ENCODE measurements at regions not wholly inside any gene's neighbourhood (a gene's known extent, or its start where the extent isn't known, plus 50 kb on each side); places are given as distances from the start of the nearest gene placed in this dataset.
A peak's percentile ranks its signal among the peaks of the same experiment; 100 is the strongest.
"Not testable (repeated sequence)": the region's sequence is repeated elsewhere in the genome, so short reads cannot be mapped to it uniquely, and the experiment has no call there.

DNA sequence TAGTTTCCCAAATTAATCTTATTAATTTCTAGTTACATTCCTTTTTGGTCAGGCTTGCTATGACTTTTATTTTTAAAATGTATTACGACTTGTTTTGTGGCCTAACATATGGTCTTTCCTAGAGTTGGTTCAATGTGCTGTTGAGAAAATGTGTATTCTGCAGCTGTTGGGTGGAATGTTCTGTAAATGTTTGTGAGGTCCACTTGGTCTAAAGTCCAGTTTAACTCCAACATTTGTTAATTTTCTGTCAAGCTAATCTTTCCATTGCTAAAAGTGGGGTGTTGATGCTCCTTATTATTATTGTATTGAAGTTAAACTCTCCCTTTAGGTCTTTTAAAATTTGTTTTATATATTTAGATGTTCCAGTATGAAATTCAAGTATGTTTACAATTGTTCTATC is 1010.8 kb upstream of the EDIL3 start:
- no peak for DNase-seq (ENCODE audit: low read depth, low spot score)

DNA sequence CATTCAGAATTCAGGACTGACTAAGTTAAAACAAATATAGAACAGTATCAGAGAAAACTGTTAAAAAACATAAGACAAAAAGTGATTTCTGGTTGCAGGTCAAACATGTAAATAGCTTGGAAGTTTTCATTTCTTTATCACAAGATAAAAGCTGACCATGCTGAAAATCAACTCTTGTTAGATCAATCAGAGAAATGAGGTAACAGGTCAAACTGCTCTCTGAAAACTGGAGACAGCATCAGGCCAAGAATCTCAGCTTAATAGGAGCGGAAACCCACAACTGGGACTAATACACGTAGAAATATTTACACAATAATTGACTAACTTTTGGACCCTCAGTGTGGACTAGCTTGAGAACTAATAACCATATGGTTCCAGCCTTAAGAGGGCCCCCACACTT is 1012.8 kb upstream of the EDIL3 start:
- DNase-seq (ENCODE audit: low read depth, low spot score), result no peak

DNA sequence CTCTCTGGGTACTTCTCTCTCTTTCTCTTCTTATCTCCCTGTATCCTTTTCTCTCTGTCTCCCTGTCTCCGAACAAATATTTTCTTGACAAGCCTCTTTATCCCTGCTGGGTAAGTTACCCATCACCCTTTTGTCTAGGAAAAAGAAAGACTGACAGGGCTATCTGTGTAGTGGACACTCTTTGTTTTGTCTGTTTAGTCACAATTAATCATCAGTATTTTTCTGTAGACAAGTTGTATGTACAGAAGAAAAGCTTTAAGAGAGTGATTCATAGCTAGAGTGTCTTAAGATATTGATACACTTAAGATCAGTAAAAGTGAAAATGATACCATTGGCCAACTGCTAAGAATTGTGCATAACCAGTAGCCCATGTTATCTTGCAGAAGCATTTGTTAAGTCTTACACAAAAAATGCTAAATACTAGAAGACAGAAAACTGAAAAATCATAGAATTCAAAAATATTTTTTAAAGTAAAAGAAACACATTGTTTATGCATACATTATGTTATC is 1043.8 kb upstream of the EDIL3 start:
- DNase-seq (ENCODE audit: low read depth, low spot score), result no peak

DNA sequence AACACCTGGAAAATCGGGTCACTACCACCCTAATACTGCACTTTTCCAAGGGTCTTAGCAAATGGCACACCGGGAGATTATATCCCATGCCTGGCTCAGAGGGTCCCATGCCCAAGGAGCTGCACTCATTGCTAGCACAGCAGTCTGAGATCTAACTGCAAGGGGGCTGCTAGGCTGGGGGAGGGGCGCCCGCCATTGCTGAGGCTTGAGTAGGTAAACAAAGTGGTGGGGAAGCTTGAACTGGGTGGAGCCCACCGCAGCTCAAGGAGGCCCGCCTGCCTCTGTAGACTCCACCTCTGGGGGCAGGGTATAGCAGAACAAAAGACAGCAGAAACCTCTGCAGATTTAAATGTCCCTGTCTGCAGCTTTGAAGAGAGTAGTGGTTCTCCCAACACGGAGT is 1047.0 kb upstream of the EDIL3 start:
- not testable (repeated sequence) for DNase-seq (ENCODE audit: low read depth, low spot score)

DNA sequence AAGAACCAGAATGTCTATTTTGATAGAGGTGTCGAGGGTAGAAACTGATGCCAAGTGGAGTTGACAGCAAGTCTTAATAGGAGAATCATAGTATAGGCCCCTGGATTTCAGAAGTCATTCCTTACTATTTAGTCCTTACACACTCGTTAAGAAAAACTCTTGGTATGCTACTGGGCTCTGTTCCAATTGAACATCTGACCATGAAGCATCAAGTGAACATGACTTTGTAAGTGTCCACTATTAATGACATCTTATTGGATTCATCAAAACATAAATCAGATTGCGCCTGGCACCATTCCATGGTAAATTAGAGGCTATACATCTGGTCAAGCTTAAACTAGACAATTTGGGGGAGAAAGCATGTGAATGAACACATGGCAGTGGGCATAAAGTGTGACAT is 1056.5 kb upstream of the EDIL3 start:
- peak; percentile 2 for DNase-seq (ENCODE audit: low read depth, low spot score)

DNA sequence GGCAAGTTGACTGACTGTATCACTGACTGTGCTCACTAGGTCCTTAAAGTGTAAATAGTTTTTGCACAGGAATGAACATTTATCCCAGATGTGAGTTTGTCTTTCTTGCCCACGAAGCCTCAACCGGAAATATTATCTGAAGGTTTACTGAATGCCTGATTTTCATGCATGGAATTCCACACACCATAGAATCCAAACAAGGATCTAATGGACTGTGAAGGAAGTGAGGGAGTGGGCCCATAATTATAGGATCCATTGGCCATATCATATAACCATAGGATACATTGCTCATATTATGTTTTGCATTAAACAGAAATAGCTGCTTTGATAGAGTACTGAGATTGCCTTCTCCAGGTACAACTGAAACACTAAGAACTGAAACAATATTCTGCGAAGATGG is 1057.2 kb upstream of the EDIL3 start:
- no peak for DNase-seq (ENCODE audit: low read depth, low spot score)

DNA sequence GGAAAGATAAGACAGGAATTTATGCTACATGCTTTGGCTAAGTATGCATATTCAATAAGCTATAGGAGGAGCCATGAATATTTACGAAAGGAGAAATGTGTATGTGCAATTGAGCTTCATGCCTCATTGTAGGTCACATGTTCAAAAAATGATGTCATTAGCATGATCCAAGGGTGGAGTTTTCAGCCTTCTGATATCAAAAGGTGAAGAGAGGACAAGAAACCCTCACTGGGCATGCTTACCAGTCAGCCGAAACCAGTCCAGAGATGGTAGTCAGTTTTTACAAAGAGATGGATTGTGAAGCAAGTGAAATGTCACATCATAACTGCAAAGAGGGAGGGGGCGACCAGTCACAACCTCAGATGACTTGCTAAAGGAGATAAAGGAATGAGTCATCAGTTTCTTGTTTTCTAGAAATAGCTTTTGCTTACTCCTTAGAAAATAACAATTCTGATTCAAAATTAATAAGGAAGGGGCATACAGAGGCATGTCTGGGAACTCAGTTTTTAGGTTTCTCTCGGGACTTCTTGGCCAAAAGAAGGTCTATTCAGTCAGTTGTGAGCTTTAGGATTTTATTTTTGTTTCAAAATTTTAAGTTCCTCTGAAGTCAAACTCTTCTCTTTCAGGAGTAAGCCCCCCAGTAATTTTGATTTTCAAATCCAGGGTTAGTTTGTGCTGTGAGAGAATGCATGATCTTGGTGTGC is 1067.8 kb upstream of the EDIL3 start:
- DNase-seq (ENCODE audit: low read depth, low spot score), result no peak

DNA sequence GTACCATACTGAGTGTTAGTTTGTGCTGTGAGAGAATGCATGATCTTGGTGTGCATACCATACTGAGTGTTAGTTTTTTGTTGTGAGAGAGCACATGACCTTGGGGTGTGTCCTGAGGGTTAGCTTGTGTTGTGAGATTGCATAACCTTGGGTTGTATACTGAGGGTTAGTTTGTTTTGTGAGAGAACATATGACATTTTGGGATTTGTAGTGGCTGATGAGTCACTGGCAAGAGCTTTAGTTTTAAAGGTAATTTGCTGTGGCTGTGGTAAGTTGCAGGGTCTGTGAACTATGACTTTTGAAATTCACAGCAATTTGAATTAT is 1068.3 kb upstream of the EDIL3 start:
- DNase-seq (ENCODE audit: low read depth, low spot score), result no peak

DNA sequence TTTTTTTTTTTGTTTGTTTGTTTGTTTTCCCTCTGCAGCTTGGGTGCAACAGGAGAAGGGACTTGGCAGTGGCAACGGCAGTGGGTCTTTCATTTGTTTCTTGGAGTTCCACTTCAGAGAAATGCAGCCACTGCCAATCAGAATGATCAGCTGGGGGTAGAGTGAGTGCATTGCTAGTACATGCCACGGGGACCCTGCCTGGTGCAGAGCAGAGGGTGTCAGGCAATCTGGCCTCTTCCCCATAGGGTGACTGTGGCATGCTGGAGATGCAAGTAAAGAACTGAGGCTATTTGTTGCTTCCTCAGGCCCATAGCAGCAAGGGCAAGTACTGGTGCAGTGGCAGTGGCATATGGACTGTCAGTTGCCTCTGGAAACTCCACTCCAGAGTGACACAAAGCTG is 1073.6 kb upstream of the EDIL3 start:
- DNase-seq (ENCODE audit: low read depth, low spot score), result no peak

DNA sequence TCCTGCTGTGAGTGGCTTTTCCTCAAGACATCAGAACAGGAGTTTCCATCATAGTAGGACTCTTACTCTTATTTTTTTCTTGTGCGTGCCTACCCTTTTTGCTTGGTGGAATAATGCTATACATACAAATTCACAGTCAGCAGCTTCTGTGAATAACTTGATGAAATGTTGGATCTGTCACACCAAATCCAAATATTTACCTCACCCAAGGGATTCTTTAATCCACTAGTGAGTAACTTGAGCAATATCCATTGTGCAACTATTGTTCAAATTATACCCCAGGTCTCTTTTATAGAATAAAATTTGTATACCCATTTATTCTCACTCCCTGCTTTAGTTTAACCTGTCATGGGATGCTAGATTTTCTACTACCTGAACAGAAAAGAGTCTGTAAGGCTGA is 1078.3 kb upstream of the EDIL3 start:
- DNase-seq (ENCODE audit: low read depth, low spot score), result no peak

DNA sequence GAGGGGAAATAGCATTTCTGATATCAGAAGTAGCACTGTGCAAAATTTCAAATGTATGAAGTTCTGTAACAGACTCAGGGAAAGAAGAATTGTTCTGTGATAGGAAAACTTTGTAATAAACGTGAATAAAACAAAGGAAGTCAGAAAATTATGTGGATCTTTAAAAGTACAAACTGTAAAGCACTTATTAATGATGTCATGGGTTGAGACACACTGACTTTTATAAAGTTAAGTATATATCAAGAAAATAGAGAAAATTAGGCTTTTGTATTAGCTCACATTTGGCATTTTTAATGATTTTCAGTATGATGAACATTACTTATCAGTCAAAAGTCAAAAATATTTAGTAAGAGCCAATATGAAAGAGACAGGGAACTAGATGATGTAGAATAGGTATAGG is 1081.7 kb upstream of the EDIL3 start:
- no peak for DNase-seq (ENCODE audit: low read depth, low spot score)

DNA sequence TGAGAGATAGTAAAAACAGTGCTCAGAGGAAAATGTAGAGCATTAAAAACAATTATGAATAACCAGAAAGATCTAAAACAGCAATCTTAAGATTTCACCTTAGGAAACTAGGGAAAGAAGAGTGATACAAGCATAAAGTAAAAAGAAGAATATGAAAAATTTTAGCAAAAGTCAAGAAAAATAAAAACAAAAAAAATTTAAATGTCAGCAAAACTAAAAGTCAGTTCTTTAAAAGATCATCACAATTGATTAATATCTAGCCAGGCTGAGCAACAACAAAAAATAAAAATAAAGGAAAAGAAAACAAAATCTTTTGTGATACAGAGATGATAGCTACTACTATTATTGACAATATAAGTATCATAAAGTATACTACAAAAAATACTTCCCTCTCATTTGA is 1088.1 kb upstream of the EDIL3 start:
- DNase-seq (ENCODE audit: low read depth, low spot score), result no peak

DNA sequence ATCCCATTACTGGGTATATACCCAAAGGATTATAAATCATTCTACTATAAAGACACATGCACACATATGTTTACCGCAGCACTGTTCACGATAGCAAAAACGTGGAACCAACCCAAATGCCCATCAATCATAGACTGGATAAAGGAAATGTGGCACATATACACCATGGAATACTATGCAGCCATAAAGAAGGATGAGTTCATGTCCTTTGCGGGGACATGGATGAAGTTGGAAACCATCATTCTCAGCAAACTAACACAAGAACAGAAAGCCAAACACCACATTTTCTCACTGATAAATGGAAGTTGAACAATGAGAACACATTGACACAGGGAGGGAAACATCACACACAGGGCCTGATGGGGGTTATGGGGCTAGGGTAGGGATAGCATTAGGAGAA is 1090.5 kb upstream of the EDIL3 start:
- DNase-seq (ENCODE audit: low read depth, low spot score), result not testable (repeated sequence)

DNA sequence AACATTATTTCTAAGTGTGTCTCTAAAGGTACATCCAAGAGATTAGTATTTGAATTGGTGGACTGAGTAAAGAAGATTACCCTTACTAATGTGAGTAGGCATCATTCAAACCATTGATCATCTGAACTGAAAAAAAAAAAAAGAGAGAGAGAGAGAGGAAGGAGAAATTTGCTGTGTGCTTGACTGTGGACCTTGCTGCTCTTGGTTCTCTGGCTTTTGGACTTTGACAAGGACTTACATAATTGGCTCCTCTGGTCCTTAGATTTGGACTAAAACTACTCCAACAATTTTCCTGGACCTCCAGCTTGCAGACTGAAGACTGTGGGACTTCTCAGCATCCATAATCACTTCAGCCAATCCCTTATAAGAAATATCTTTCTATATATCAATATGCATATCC is 1091.9 kb upstream of the EDIL3 start:
- DNase-seq (ENCODE audit: low read depth, low spot score), result no peak

DNA sequence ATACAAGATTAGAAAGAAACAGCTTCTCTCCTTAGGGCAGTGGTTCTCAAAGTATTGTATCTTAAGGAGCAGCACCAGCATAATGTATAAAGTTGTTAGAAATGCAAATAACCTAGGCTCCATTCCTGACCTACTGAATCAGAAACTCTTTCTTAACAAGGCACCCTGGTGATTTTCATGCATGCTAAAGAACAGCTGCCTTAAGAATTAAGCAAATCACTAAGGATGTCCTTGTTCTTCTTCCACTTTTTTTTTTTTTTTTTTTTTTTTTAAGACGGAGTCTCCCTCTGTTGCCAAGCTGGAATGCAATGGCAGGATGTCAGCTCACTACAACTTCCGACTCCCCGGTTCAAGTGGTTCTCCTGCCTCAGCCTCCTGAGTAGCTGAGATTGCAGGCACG is 1095.2 kb upstream of the EDIL3 start:
- DNase-seq (ENCODE audit: low read depth, low spot score), result no peak

DNA sequence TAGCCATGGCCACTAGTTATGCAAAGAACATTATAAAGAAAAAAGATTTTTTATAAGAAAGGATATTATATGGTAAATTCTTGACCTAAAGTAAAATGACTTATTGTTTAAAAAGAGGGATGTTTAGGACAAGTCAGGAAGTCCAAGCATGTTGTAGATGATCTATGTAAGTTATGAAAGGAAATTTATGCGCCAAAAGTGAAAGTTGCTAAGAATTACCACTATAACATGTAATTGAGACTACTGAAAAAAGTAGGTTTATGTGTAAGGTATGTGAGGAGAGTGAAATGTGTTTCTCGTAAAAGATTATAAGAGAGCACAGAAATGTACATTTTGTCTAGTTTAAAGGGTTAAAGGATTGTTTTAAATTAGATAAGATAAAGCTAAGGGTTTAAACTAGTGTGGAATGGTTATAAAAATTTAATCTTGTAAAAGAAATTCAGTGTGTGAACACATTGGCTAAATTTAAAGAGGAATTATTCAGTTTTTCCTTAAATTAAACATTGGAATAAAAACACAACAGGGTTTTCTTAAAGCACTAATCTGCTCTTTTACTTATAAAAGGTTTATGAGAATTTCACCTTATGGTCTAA is 1100.4 kb upstream of the EDIL3 start:
- no peak for DNase-seq (ENCODE audit: low read depth, low spot score)

DNA sequence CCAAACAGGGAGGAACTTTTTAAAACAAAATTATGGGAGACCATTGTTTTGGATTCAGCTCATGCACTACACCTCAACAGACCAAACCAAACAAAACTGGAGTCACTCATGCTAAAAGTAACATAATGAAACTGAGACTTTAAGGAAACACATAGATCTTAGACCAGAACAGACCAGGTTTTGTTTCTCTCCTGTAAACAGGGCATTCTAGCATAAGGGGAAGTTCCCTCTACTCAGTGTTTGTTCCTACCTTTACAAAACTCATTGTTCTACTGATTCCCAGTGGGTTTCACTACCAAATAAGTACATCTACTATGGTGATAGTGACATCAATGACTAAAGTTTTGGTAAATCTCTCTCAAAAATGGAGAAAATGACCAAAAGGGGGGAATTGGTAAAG is 1103.6 kb upstream of the EDIL3 start:
- no peak for DNase-seq (ENCODE audit: low read depth, low spot score)

DNA sequence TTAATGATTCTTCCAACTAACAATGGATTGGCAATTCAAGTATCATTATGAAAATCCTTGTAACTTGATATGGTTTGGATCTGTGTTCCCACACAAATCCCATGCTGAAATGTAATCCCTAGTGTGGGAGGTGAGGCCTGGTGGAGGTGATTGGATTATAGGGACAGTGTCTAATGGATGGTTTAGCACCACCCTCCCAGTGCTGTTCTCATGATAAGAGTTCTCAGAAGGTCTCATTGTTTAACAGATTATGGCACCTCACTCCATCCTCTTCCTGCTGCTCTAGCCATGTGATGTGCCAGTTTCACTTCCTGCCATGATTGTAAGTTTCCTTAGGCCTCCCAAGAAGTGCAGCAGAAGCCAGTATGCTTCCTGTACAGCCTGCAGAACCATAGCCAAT is 1116.2 kb upstream of the EDIL3 start:
- DNase-seq (ENCODE audit: low read depth, low spot score), result no peak

DNA sequence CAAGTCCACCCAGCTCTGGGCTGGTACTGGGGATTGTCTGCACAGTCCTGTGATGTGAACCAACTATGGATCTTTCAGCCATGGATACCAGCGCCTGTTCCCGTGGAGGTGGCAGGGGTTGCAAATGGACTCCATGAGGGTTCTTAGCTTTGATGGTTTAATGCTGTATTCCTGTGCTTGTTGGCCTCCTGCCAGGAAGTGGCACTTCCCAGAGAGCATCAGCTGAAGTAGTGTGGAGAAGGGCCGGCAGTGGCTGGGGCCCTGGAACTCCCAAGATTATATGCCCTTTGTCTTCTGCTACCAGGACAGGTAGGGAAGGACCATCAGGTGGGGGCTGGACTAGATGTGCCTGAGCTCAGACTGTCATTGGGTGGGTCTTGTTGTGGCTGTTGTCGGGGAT is 1104.8 kb upstream of the COX7C start:
- DNase-seq (ENCODE audit: low read depth, low spot score), result peak; percentile 0

DNA sequence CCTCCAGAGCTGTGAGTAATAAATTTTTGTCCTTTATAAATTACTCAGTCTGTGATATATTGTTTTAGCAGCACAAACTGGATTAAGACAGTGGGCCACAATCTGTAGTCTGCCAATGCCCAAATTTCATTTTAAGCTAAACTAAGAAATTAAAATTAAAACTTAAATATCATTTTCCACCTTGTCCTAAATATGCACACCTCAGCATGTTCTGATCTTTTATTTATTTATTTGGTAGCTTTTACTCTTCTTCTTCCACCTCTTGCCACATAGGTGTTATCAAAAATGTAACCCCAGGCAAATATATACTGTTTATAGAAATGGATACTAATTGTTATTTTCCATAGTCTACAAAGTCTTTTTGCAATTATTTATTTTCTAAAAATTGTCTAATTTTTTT is 1102.2 kb upstream of the COX7C start:
- no peak for DNase-seq (ENCODE audit: low read depth, low spot score)

DNA sequence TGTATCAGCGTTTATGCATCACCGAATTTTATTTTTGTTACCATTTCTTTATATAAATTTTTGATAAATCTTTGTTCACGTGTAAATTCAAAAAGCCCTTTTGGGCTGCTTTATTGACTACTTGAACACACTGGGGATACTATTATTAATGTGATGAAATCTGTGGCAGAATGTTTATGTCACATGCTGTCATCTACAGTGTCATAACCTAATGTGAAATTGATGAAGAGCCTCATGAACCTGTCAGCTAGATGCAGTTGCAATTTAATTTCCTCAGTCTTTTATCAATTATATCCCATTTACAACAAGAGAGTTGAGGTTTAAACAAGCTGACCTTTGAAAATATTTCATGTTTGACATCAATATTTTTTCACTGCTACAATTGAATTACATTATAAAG is 1100.4 kb upstream of the COX7C start:
- no peak for DNase-seq (ENCODE audit: low read depth, low spot score)

DNA sequence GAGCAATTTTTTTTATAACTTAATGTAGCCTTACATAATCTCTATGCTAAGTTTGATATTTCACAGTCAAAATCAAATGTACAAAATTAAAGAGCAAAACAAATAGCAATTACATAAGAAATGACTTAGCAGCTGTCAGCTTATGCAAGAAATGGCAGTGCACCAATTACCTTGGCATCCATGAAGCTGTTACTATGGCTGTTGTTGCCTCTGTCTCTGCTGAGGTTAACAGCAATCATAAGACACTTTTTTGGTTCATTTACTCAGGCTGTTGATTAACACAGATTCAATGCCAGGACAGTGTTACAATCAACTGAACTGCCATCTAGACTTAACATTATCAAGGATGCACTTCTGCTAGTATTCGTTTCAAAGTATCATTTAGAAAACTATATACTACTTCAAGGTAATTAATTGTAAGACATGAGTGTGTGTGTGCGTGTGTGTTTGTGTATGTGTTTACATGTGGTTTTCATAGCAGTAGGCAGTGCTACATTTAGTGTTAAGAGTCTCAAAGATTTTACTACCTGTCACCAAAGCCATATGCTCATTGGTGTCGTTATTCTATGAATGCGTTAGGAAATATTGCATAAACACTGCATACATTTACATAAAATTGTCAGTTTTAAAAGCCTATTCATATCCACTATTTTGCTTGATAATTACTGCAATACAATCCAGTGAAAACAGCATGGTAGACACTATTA is 1084.2 kb upstream of the COX7C start:
- DNase-seq (ENCODE audit: low read depth, low spot score), result no peak

DNA sequence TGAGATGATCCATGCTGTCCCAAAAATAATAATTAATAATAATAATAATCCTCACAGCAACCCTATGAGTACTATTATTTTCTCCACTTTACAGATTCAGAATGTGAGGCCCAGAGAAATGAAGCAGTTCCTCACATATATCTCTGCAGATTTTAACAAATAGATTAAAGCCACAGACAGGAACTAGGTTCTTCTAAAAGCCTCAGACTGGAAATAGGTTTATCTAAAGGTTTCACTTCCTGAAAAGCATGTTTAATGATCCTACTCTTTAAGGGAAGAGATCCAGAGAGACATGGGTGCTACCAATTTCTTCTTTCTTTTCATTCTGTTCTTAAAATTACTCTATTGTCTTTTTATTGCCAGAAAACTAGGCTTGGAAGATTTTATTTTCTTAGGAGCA is 1079.4 kb upstream of the COX7C start:
- DNase-seq (ENCODE audit: low read depth, low spot score), result no peak
